ENCODE measurements at regions not wholly inside any gene's neighbourhood (a gene's known extent, or its start where the extent isn't known, plus 50 kb on each side); places are given as distances from the start of the nearest gene placed in this dataset.
A peak's percentile ranks its signal among the peaks of the same experiment; 100 is the strongest.
"Not testable (repeated sequence)": the region's sequence is repeated elsewhere in the genome, so short reads cannot be mapped to it uniquely, and the experiment has no call there.

- peak; percentile 82 for DNase-seq
Measured at GRCh38 chr5:168125445-168126199, 165.8 kb upstream of the WWC1 start.

- no peak for DNase-seq
Measured at GRCh38 chr5:168126606-168127005, 164.8 kb upstream of the WWC1 start.

- DNase-seq: no peak
Measured at GRCh38 chr5:168128111-168128510, 163.3 kb upstream of the WWC1 start.

- no peak for DNase-seq
Measured at GRCh38 chr5:168128557-168128956, 162.9 kb upstream of the WWC1 start.

GRCh38 chr5:168131519-168131918, 159.9 kb upstream of the WWC1 start:
- DNase-seq: no peak

- no peak for DNase-seq
Measured at GRCh38 chr5:168132241-168132641, 159.2 kb upstream of the WWC1 start.

GRCh38 chr5:168135897-168136296, 155.5 kb upstream of the WWC1 start:
- no peak for DNase-seq

- no peak for DNase-seq
Measured at GRCh38 chr5:168136340-168136739, 155.1 kb upstream of the WWC1 start.

- DNase-seq: no peak
Measured at GRCh38 chr5:168137265-168137664, 154.2 kb upstream of the WWC1 start.

GRCh38 chr5:168140241-168140640, 151.2 kb upstream of the WWC1 start:
- no peak for DNase-seq

- no peak for DNase-seq
Measured at GRCh38 chr5:168142402-168142801, 149.0 kb upstream of the WWC1 start.

GRCh38 chr5:168143521-168143920, 147.9 kb upstream of the WWC1 start:
- not testable (repeated sequence) for DNase-seq

- no peak for DNase-seq
Measured at GRCh38 chr5:168147106-168147505, 144.3 kb upstream of the WWC1 start.

GRCh38 chr5:168147568-168148360, 143.7 kb upstream of the WWC1 start:
- no peak for DNase-seq

- no peak for DNase-seq
Measured at GRCh38 chr5:168151041-168151440, 140.4 kb upstream of the WWC1 start.

- DNase-seq: peak; percentile 77
Measured at GRCh38 chr5:168152660-168153059, 138.8 kb upstream of the WWC1 start.

GRCh38 chr5:168153263-168153875, 138.1 kb upstream of the WWC1 start:
- peak; percentile 96 for DNase-seq

GRCh38 chr5:168153876-168154270, 137.6 kb upstream of the WWC1 start:
- no peak for DNase-seq

GRCh38 chr5:168155585-168155984, 135.9 kb upstream of the WWC1 start:
- no peak for DNase-seq

- no peak for DNase-seq
Measured at GRCh38 chr5:168156170-168156569, 135.3 kb upstream of the WWC1 start.

GRCh38 chr5:168157141-168157540, 134.3 kb upstream of the WWC1 start:
- DNase-seq: no peak

- peak; percentile 72 for DNase-seq
Measured at GRCh38 chr5:168159425-168159824, 132.0 kb upstream of the WWC1 start.

GRCh38 chr5:168162464-168162863, 129.0 kb upstream of the WWC1 start:
- no peak for DNase-seq

GRCh38 chr5:168163966-168164365, 127.5 kb upstream of the WWC1 start:
- no peak for DNase-seq

Data from islet precursor cell (in vitro differentiated cells).